ENCODE measurements at regions not wholly inside any gene's neighbourhood (a gene's known extent, or its start where the extent isn't known, plus 50 kb on each side); places are given as distances from the start of the nearest gene placed in this dataset.

GRCh38 chr12:41802803-41803202 lies 341.9 kb downstream of the GXYLT1 start:
- TF ChIP-seq POLR2A (IDR thresholded peaks at IDR 0.05) (no peak), CTCF (IDR thresholded peaks at IDR 0.05) (no peak)

All from uterus (tissue), 2 donors.